Kasumi-1 (cell line): ENCODE measurements at regions not wholly inside any gene's neighbourhood (a gene's known extent, or its start where the extent isn't known, plus 50 kb on each side); places are given as distances from the start of the nearest gene placed in this dataset.

Source experiments
- DNase-seq, 2 experiments: peaks; one replicate each; lab custom pipeline; 2025; lab: John Stamatoyannopoulos, UW

DNA sequence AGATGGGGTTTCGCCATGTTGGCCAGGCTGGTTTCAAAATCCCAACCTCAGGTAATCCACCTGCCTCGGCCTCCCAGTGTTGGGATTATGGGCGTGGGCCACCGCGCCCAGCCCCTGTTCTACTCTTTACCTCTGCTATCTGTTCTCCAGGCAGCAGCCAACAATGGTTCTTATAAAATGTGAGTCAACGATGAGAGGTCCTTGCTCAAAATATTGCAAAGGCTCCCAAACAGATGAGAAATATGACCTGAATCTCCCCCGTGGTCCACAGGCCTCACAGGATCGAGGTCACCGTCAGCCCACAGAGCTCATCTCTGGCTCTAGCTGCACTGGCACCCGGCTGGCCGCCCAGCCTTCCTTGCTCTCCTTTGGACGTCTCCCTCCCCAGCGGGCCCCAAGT, 62.0 kb upstream of the EGFR start:
- no peak for DNase-seq

DNA sequence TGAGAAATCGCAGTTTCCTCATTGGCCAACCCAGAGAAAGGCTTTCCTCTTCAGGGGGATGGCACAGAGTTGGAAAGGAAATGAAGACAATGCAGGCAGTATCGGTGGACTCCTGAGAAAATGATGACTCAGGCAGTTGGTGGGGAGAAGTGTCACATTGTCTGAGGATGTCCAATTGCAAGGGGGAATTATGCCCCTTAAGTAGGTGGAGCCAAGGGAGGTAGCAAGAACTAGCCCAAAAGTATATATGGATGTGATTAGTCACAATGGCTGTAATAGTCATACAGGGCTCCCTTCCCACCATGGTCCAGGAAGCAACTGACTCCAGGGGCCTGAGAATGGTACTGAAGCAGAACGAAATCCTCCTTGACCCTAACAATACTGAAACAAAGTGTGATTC, 58.3 kb upstream of the EGFR start:
- DNase-seq = no peak

DNA sequence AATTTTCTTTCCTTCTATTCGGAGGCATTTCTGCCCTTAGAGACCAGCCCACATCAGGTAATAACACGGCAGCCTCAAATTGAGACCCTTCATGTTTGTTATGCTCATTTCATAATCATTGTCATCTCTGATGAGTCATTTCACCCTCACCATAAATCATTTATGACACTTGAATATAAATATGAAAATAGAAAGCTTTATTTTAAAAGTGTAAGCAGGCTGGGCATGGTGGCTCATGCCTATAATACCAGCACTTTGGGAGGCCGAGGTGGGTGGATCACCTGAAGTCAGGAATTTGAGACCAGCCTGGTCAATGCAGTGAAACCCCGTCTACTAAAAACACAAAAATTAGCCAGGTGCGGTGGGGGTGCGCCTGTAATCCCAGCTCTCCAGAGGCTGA, 57.4 kb upstream of the EGFR start:
- no peak for DNase-seq

DNA sequence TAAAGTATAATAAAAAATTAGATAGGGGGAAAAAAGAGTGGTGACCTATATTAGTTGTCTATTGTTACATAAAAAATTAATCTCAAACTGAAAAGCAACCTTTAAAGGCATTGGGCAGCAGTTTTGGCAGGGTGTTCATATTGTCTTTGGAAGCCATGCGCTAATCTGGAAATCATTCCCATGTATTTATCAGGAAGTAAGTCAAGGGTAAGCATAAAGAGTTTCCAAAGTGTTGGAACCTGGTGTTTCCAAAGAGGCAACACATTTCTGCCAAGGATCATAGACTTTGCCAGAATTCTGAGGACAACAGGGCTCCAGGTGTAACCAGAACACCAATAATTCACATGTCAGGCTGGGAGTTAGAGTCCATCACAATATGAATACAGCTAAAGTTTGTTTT, 55.7 kb upstream of the EGFR start:
- no peak for DNase-seq

DNA sequence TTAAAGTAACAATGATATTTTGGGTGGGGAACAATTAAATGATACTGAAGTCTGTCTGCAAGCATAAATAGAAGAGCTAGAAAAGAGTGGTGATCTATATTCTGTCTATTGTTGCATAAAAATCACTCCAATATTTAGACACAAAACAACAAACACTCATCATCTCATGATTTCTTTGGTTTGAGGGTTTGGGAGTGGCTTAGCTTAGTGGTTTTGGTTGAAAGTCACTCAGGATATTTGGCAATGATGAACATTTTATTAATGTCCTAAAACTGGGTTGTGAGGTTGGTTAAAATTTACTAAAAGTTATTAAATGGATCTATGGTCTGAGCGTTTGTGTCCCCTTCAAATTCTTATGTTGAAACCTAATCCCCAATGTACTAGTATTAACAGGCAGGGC, 54.7 kb upstream of the EGFR start:
- no peak for DNase-seq

DNA sequence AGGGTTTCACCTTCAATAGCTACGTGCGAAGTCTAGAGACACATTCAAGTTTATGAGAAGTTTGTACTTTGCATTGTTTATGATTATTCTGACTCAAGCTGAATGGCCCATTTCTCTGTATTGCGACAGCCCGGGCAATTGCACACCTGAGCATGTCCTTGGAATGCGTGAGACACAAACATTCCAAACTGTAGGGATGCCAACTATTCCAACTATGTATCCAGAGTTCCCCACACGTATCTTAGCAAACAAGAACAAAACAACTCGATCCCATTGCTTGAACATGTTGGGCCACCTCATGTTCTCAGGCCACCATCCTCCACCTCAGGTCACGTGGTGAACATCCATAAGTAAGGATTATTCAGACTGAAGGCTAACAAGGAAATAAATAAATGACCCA, 51.4 kb upstream of the EGFR start:
- DNase-seq = no peak

DNA sequence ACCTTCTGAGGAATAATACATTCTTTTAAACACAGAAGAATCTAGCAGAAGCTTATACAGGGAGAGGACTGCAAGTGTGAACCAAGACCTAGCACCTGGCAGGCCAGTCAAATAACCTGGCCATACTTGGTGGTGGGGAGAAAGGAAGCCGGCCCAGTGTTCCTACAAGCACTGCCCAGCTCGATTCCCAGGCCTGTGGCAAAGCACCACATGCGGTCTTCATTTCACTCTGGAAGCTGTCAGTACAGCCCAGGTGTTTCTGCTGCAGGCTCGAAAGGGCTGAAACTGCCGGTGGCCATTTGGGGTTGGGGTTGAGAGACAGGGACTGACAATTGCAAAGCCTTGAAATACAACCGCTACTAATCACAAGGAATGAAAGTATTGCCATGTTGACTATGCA, 50.8 kb upstream of the EGFR start:
- no peak for DNase-seq
